HS-5 (cell line): ENCODE measurements at regions not wholly inside any gene's neighbourhood (a gene's known extent, or its start where the extent isn't known, plus 50 kb on each side); places are given as distances from the start of the nearest gene placed in this dataset.
"Not testable (repeated sequence)": the region's sequence is repeated elsewhere in the genome, so short reads cannot be mapped to it uniquely, and the experiment has no call there.

Experiments
- DNase-seq: peaks from one replicate; pipeline ENCODE4 v3.0.0-alpha.2; 2012; ENCODE audit warnings: low read depth

GRCh38 chr2:111478335-111478734, 357.6 kb downstream of the BCL2L11 start:
- DNase-seq = not testable (repeated sequence)

GRCh38 chr2:111478871-111479318, 358.2 kb downstream of the BCL2L11 start:
- DNase-seq = not testable (repeated sequence)

GRCh38 chr2:111480016-111480625, 359.4 kb downstream of the BCL2L11 start:
- DNase-seq = not testable (repeated sequence)

GRCh38 chr2:111480633-111481032, 359.9 kb downstream of the BCL2L11 start:
- DNase-seq = not testable (repeated sequence)

- DNase-seq = not testable (repeated sequence)
Observed at GRCh38 chr2:111481219-111481618, 360.5 kb downstream of the BCL2L11 start.

- DNase-seq = not testable (repeated sequence)
Observed at GRCh38 chr2:111482987-111483679, 362.4 kb downstream of the BCL2L11 start.

GRCh38 chr2:111484097-111484496, 363.4 kb downstream of the BCL2L11 start:
- not testable (repeated sequence) for DNase-seq

- not testable (repeated sequence) for DNase-seq
Observed at GRCh38 chr2:111485895-111486294, 365.2 kb downstream of the BCL2L11 start.

GRCh38 chr2:111488451-111488850, 367.7 kb downstream of the BCL2L11 start:
- not testable (repeated sequence) for DNase-seq

GRCh38 chr2:111489460-111489859, 368.7 kb downstream of the BCL2L11 start:
- not testable (repeated sequence) for DNase-seq

- not testable (repeated sequence) for DNase-seq
Observed at GRCh38 chr2:111491181-111491580, 370.5 kb downstream of the BCL2L11 start.

- DNase-seq = not testable (repeated sequence)
Observed at GRCh38 chr2:111491614-111492013, 370.9 kb downstream of the BCL2L11 start.

- DNase-seq = not testable (repeated sequence)
Observed at GRCh38 chr2:111492995-111493719, 372.4 kb downstream of the BCL2L11 start.

- DNase-seq = not testable (repeated sequence)
Observed at GRCh38 chr2:111493720-111494078, 373.0 kb downstream of the BCL2L11 start.

- DNase-seq = not testable (repeated sequence)
Observed at GRCh38 chr2:111494288-111494980, 373.7 kb downstream of the BCL2L11 start.

- not testable (repeated sequence) for DNase-seq
Observed at GRCh38 chr2:111494981-111495315, 374.2 kb downstream of the BCL2L11 start.

- DNase-seq = not testable (repeated sequence)
Observed at GRCh38 chr2:111495636-111496035, 374.9 kb downstream of the BCL2L11 start.

- DNase-seq = peak; percentile 58
Observed at GRCh38 chr2:111496176-111496575, 375.5 kb downstream of the BCL2L11 start.

- not testable (repeated sequence) for DNase-seq
Observed at GRCh38 chr2:111496860-111497259, 376.1 kb downstream of the BCL2L11 start.

GRCh38 chr2:111497270-111497669, 376.6 kb downstream of the BCL2L11 start:
- not testable (repeated sequence) for DNase-seq

- DNase-seq = not testable (repeated sequence)
Observed at GRCh38 chr2:111500536-111501062, 379.9 kb downstream of the BCL2L11 start.
